ENCODE measurements at regions not wholly inside any gene's neighbourhood (a gene's known extent, or its start where the extent isn't known, plus 50 kb on each side); places are given as distances from the start of the nearest gene placed in this dataset.
"Not testable (repeated sequence)": the region's sequence is repeated elsewhere in the genome, so short reads cannot be mapped to it uniquely, and the experiment has no call there.

DNA sequence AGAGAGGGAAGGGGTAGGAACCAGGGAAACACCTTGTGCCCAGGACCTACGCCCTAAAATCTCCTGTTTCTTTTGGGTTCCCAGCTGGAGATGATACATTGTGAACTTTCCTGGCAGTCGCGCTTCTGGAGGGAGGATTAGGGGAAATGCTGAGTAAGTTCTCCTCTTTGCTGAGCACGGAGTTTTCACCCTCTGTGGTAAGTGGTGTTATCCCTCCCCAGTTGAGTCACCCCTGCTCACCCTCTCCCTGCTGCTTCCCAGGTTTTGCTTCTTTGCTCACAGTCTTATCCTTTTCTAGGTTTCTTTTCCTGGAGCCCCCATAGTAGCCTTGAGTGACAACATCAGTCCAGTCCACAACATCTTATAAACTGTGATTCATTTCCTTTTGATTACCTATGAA lies 789.1 kb downstream of the TMEM121 start:
- no peak for DNase-seq (ENCODE audit: low spot score)

- DNase-seq (ENCODE audit: low spot score), result no peak
These were observed 791.2 kb downstream of the TMEM121 start for GRCh38 chr14:106317593-106317992.

DNA sequence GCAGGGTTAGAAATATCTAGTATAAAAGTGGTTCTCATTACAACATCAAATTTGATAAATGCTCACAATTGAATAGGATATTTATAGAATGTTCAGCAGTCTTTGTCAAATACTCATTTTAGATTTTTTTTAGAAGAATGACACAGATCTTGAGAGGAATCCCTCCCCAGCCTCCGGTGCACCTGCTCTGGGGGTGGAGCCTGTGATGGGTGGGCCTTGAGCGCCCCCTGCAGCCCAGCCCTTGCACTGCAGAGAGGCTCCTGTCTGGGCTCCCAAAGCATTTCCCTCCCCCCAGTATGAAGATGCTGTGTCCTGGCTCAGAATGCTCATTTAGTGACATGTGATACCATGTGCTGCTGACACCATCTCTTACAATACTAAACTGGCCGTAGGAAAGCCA lies 792.3 kb downstream of the TMEM121 start:
- DNase-seq (ENCODE audit: low spot score), result peak; percentile 50

DNA sequence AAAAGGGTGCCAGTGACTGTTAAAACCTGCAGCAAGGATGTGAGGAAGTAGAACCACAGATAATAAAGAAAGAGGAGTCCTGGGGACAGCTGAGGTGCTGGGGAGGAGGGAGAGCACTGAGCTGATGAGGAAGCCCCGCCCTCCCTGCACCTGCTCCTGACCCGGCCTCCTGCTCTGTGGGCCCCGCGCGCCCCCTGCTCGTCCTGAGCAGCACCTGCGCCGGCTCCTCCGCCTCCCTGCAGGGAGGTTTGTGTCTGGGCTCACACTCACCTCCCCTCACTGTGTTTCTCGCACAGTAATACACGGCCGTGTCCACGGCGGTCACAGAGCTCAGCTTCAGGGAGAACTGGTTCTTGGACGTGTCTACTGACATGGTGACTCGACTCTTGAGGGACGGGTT lies 797.6 kb downstream of the TMEM121 start:
- not testable (repeated sequence) for DNase-seq (ENCODE audit: low spot score)

DNA sequence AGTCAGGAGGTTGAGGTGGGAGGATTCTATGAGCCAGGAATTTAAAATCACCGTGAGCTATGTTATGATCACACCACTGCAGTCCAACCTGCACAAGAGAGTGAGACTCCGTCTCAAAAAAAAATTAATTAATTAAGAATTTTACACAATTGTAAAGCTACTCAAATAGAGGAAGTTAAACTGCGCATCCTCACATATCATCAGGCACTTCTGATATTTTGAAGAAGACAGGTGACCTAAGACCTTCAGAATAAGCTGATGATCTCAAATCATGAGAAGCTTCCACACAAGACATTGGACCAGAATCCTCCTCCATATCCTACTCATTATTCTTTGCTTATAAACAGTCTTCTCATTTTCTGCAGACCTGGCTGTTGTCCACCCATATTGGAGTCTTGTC lies 800.9 kb downstream of the TMEM121 start:
- no peak for DNase-seq (ENCODE audit: low spot score)

DNA sequence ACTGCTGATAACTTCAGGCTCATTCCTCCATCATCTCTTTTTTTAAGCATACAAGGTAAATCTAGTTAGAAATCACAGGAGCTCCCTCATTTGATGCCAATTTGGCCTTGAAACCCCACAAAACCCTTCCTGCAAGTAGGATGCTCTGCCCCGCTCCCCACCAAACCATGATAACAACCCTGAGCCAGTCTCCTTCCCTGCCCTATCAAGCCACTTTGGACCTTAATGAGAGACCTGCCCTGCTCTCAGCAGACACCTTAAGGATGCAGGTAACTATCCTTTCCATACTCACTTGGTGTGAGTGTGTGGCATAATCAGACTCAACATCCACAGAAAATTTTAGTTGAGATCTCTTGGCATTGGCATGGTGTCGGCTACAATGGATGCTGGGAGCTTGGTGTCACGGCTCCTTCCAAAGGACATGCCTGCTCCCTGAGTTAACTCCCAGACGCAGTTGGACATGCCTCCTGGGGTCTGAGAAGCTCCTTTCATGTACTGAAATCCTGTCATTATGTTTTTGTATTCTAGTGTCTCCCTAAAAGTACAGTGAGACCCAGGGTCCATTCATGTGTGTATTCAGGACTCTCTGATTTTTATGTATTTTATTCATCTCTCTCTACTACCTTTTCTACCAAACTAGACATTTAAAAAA lies 801.4 kb downstream of the TMEM121 start:
- not testable (repeated sequence) for DNase-seq (ENCODE audit: low spot score)

- DNase-seq (ENCODE audit: low spot score), result not testable (repeated sequence)
These were observed 802.9 kb downstream of the TMEM121 start for GRCh38 chr14:106329243-106329642.

GRCh38 chr14:106329987-106330774 lies 803.8 kb downstream of the TMEM121 start:
- DNase-seq (ENCODE audit: low spot score), result not testable (repeated sequence)

DNA sequence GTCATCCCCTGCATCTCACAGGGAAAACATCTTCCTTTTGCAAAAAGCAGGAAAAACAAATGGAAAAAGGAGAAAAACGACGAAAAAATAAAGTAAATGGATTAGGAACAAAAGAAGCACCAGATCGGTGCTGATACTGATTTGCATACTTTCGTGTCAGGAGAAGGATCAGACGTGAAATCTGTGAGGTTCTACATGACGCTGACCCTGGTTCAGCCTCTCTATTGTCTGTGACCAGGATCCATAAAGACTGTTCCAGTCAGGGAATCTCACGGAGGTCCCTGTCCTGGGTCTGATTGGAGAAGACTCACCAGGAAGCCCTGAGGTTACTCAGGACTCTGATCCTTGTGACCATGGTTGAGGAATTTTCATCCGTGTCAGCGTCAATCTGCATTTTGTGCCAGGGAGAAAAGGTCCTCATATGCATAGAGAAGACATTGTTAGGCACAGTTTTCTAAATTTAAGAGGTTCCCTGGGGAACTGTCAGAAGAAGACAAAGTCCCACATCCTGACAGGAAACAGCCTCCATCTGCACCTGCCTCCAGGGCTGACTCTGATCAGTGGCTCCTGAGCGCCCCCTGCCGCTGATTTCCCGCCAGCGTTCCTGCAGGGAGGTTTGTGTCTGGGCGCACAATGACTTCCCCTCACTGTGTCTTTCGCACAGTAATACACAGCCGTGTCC lies 808.2 kb downstream of the TMEM121 start:
- peak; percentile 45 for DNase-seq (ENCODE audit: low spot score)

DNA sequence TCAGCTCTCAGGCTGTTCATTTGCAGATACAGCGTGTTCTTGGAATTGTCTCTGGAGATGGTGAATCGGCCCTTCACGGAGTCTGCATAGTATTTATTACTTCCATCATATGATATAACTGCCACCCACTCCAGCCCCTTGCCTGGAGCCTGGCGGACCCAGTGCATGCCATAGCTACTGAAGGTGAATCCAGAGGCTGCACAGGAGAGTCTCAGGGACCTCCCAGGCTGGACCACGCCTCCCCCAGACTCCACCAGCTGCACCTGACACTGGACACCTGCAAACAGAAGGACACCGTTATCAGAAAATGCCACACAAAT lies 808.7 kb downstream of the TMEM121 start:
- not testable (repeated sequence) for DNase-seq (ENCODE audit: low spot score)

- not testable (repeated sequence) for DNase-seq (ENCODE audit: low spot score)
These were observed 812.4 kb downstream of the TMEM121 start for GRCh38 chr14:106338775-106339174.

DNA sequence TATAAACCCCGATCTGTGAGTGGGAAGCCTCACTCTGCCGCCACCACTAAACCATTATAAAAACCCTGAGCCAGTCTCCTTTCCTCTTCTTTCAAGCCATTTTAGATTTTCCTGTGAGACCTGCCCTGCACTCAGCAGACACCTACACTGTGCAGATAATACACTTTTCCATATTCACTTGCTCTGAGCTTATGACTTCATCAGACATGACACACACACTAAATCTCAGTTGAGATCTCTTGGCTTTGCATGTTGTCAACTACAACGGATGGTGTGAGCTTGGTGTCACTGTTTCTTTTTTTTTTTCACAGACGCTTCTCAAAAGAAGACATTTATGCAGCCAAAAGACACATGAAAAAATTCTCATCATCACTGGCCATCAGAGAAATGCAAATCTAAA lies 814.3 kb downstream of the TMEM121 start:
- not testable (repeated sequence) for DNase-seq (ENCODE audit: low spot score)

DNA sequence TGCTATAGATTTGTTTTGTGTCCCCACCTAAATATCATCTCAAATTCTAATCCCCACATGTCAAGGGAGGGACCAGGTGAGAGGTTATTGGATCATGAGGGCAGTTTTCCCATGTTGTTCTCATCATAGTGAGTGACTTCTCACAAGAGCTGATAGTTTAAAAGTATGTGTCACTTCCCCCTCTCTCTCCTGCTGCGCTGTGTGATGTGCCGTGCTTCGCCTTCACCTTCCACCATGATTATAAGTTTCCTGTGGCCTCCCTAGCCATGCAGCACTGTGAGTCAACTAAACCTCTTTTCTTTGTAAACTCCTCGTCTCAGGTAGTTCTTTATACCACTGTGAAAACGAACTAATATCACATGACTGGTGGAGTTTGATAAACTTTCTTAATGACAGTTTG lies 814.8 kb downstream of the TMEM121 start:
- DNase-seq (ENCODE audit: low spot score), result not testable (repeated sequence)

GRCh38 chr14:106343626-106344025 lies 817.2 kb downstream of the TMEM121 start:
- no peak for DNase-seq (ENCODE audit: low spot score)

DNA sequence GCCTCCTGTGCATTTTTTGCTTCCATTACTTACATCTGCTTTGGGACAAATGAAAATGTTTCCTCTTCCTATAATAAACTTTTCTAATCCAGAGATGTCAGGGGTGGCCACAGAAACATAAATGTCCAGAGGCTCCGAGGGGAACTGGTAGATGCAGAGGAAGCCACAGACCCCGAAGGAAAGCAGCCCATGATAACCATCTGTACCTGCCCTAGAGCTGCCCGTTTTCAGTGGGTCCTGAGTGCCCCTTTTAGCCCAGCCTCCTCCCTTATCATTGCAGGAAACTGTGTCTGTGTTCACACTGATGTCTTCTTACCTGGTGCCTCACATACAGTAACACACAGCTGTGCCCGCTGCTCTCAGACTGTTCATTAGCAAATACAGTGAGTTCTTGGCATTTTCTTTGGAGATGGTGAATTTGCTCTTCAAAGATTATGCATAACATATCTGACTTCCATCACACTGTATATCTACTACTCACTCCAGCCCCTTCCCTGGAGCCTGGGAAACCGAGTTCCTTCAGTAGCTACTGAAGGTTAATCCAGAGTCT lies 817.8 kb downstream of the TMEM121 start:
- not testable (repeated sequence) for DNase-seq (ENCODE audit: low spot score)

- DNase-seq (ENCODE audit: low spot score), result not testable (repeated sequence)
These were observed 818.6 kb downstream of the TMEM121 start for GRCh38 chr14:106344791-106345479.

GRCh38 chr14:106346084-106346483 lies 819.7 kb downstream of the TMEM121 start:
- DNase-seq (ENCODE audit: low spot score), result no peak

DNA sequence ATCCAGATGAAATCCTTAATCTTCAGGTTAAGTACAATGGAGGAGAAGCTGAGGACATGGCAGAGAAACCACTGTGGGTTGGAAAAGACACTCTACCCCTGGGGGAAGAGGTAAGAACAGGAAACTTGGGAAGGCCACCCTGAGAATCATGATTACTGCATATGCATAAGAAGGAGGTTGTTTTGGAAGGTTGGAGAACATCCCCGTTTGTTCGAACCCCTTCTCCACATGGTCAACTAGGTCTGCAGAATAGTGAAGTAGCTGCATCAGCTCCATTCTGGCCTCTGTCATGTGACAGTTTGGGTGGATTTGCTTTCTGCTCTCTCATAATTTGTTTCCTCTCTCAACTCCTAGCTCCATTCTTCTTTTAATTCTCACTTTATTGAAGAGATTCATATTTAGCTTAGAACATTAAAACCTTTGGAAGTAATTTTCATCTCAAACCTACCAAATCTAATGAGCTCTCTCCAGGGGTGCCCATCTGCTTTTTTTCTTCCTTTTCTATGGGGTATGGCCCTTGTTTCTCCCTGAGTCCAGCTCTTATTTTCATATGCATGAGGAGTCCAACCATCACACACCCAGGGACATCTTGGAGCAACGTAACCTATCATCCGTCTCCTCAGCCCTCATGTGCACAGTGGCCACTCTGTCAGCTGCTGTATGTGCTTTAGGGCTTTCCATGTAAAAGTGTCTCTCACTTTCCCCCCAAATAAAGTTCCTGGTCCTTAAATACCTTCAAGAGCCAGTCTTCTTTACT lies 820.3 kb downstream of the TMEM121 start:
- no peak for DNase-seq (ENCODE audit: low spot score)

- DNase-seq (ENCODE audit: low spot score), result no peak
These were observed 821.0 kb downstream of the TMEM121 start for GRCh38 chr14:106347291-106347778.

DNA sequence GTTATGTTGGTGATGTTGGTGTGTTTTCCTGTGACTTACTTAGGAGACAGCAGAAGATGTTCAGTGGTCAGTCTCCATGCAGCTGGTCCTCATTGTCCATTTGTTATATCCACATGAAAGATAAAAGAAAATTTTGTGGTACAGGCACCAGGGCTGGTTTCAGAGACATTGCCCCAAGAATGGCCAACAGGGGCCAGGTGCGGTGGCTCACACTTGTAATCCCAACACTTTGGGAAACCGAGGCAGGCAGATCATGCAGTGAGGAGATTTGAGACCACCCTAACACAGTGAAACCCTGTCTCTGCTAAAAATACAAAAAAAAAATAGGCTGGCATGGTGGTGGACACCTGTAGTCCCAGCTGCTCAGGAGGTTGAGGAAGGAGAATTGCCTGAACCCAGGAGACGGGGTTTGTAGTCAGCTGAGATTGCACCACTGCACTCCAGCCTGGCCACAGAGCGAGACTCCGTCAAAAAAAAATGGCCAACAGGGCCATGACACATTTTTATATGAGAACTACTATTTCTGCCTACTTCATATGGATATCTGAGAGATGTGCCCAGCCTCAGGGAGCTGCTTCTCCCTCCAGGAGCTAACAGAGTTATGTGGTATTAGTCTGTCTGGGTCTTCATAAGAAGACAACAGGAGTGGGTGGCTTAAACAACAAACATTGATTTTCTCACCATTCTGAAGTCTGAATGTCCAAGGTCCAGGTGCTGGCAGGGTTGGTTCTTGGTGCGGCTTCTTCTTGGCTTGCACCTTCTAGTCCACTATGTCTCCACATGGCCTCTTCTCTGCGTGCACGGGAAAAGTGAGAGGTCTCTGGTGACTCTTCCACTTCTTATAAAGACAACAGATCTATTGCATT lies 821.7 kb downstream of the TMEM121 start:
- no peak for DNase-seq (ENCODE audit: low spot score)

Measured in CD4-positive, alpha-beta T cell treated with Interleukin-6 at 100 ng/mL for 8 hours (primary cell).